ENCODE measurements at regions not wholly inside any gene's neighbourhood (a gene's known extent, or its start where the extent isn't known, plus 50 kb on each side); places are given as distances from the start of the nearest gene placed in this dataset.
"Not testable (repeated sequence)": the region's sequence is repeated elsewhere in the genome, so short reads cannot be mapped to it uniquely, and the experiment has no call there.

DNA sequence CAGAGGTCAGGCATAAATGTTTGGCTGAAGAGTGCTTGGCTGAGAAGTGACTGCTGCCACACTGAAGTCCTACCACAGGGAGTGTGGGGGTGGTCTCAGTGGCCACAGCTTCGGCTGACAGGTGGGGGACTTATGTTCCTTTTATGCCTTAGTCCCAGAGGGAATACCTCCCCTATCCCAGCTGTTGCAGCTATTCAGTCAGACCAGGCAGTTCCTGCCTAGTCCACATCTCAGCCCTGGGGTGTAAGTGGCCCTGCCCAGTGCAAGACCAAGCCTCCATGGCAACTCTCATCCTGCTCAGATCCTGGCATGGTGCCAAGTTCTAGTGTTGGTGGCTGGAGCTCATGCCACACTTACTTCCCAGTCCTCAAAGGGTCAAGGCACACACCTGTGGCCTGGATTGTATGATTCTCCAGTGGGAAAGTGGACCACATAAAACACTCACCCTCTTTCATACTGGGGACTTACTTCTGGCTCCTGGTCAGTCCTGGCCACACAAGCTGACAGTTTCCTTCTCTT, 161.3 kb upstream of the CAND1 start:
- ATAC-seq (ENCODE audit: low read depth) (no peak), DNase-seq (no peak)
- H3K27me3 Mint-ChIP-seq = peaks cover 8% of the 10 kb centered on the region
- no peaks in the 10 kb centered on the region for H3K36me3 Mint-ChIP-seq (ENCODE audit: low read depth)
- POLR2A ChIA-PET = no interaction called here
- TF ChIP-seq, protein P1, sequence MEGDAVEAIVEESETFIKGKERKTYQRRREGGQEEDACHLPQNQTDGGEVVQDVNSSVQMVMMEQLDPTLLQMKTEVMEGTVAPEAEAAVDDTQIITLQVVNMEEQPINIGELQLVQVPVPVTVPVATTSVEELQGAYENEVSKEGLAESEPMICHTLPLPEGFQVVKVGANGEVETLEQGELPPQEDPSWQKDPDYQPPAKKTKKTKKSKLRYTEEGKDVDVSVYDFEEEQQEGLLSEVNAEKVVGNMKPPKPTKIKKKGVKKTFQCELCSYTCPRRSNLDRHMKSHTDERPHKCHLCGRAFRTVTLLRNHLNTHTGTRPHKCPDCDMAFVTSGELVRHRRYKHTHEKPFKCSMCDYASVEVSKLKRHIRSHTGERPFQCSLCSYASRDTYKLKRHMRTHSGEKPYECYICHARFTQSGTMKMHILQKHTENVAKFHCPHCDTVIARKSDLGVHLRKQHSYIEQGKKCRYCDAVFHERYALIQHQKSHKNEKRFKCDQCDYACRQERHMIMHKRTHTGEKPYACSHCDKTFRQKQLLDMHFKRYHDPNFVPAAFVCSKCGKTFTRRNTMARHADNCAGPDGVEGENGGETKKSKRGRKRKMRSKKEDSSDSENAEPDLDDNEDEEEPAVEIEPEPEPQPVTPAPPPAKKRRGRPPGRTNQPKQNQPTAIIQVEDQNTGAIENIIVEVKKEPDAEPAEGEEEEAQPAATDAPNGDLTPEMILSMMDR (IDR thresholded peaks at IDR 0.05) = no peak
- intact Hi-C loops (cut with micrococcal nuclease) = no loop called here
- H3K27ac Mint-ChIP-seq = no peak overlapping the region
- H3K9me3 Mint-ChIP-seq = peaks cover 22% of the 10 kb centered on the region
- no peaks in the 10 kb centered on the region for H3K4me1 Mint-ChIP-seq
- CTCF ChIA-PET = interaction anchor here (0.7 kb wide), 1 partner anchor 568 kb away, joined by 3 read pairs; no protein-coding TSS in a partner anchor
- H3K4me3 Mint-ChIP-seq = no peak overlapping the region

DNA sequence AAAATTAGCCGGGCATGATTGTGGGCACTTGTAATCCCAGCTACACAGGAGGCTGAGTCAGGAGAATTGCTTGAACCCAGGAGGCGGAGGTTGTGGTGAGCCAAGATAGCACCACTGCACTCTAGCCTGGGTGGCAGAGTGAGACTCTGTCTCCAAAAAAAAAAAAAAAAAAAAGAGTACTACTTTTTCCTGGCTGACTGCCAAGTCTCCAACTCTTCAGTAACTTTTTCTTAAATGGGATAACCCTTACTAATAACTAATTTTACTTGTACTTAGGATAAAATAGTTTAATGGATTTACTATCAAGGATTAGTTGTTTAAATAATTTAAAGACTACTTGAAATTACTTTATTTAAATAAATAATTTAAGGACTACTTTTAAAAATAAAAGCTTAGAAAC, 158.8 kb upstream of the CAND1 start:
- CTCF ChIA-PET; intact Hi-C loops (cut with micrococcal nuclease); H3K4me1 Mint-ChIP-seq; DNase-seq; H3K27me3 Mint-ChIP-seq; POLR2A ChIA-PET; H3K4me3 Mint-ChIP-seq; H3K36me3 Mint-ChIP-seq (ENCODE audit: low read depth); ATAC-seq (ENCODE audit: low read depth); H3K27ac Mint-ChIP-seq: not testable (repeated sequence)
- H3K9me3 Mint-ChIP-seq = peaks cover 18% of the 10 kb centered on the region

DNA sequence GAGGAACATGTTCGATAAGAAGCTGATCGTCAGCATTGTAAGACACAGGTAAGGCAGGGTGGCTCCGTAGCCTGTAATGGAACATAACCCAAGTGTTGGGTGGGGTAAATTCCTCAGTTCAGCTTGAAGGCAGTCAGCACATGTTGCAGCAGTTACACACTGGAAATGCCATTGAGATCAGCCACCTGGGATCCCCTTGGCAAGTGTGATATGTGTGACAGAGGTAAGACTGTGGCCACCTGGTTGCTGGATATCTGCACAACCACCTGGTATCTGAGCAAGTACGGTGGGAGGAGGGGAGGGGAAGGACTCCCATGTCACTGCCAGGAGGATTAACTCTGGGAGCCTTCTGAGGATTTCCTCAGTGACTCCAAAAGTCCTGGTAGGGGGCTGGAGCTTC, 158.0 kb upstream of the CAND1 start:
- ChIA-PET POLR2A (no interaction called here), CTCF (no interaction called here)
- Mint-ChIP-seq H3K36me3 (ENCODE audit: low read depth) (no peaks in the 10 kb centered on the region), H3K4me1 (no peaks in the 10 kb centered on the region), H3K27me3 (peaks cover 6% of the 10 kb centered on the region), H3K27ac (no peak overlapping the region), H3K4me3 (no peak overlapping the region), H3K9me3 (peaks cover 10% of the 10 kb centered on the region)
- TF ChIP-seq, protein P1 (IDR thresholded peaks at IDR 0.05) = no peak
- intact Hi-C loops (cut with micrococcal nuclease) = no loop called here
- DNase-seq = no peak
- no peak for ATAC-seq (ENCODE audit: low read depth)

DNA sequence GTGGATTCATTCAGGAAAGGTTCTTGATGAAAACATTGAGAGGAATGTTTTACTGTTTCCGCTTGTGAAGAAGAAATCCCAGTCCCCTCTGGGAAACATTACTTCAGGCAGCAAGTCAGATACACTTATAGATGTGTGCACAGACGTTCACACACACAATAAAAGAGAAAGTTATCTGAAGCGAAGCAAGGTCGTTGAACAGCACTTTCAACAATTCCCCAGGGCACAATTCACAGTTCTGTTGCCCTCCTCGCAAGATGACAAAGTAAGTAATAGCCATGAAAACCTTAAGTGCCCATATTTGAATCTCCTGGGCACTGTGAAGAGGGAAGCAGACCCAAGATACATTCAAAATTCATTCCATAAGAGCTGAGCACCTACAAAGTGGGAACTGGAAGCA, 156.6 kb upstream of the CAND1 start:
- H3K4me1 Mint-ChIP-seq = no peaks in the 10 kb centered on the region
- no peaks in the 10 kb centered on the region for H3K9me3 Mint-ChIP-seq
- CTCF ChIA-PET = no interaction called here
- DNase-seq (no peak), ATAC-seq (ENCODE audit: low read depth) (no peak)
- H3K27me3 Mint-ChIP-seq = peaks cover 3% of the 10 kb centered on the region
- H3K4me3 Mint-ChIP-seq = no peak overlapping the region
- H3K27ac Mint-ChIP-seq = no peak overlapping the region
- intact Hi-C loops (cut with micrococcal nuclease) = no loop called here
- TF ChIP-seq, protein P1 (IDR thresholded peaks at IDR 0.05) = no peak
- no peaks in the 10 kb centered on the region for H3K36me3 Mint-ChIP-seq (ENCODE audit: low read depth)
- POLR2A ChIA-PET = no interaction called here

DNA sequence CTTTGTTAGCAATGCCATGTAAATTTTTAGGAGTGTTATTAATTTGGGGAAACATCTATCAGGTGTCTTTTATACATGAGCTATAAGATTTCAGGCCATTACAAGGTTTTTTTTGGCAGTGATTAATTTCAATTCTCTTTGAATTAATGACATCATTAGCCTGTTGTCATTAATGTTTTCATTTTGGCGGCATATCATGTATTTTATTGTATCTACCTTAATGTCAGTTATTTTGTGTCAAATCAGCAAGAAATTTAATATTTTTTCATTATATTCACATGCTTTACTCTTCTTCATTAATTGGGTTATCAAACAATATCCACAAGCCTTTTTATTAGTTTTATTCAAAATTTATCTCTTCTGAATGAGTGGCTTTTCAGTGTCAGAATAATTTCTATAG, 153.0 kb upstream of the CAND1 start:
- DNase-seq (no peak), ATAC-seq (ENCODE audit: low read depth) (no peak)
- Mint-ChIP-seq H3K36me3 (ENCODE audit: low read depth) (no peaks in the 10 kb centered on the region), H3K27me3 (peaks cover 2% of the 10 kb centered on the region), H3K4me3 (no peak overlapping the region), H3K9me3 (no peaks in the 10 kb centered on the region), H3K4me1 (no peaks in the 10 kb centered on the region), H3K27ac (no peak overlapping the region)
- TF ChIP-seq, protein P1 (IDR thresholded peaks at IDR 0.05) = no peak
- POLR2A ChIA-PET = no interaction called here
- CTCF ChIA-PET = no interaction called here
- intact Hi-C loops (cut with micrococcal nuclease) = no loop called here

DNA sequence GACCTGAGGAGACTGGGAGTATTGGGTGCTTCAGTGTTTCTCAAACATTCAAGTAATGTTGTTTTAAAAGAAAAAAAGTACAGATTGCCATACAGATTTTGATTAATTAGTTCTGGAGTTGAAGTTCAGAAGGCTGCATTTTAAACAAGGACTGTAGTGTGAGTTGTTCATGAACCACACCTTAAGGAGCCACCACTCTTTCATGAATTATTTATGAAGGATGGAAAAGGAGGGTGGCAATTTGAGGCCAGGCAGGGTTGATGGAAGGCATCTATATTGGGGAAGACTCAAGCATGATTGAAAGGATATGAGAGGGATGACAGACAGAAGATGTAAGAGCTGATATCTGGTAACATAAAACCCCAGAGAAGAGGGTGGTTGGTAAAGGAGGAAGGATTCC, 146.6 kb upstream of the CAND1 start:
- intact Hi-C loops (cut with micrococcal nuclease) = no loop called here
- TF ChIP-seq, protein P1 (IDR thresholded peaks at IDR 0.05) = no peak
- H3K4me3 Mint-ChIP-seq = no peak overlapping the region
- H3K27me3 Mint-ChIP-seq = peaks cover 6% of the 10 kb centered on the region
- ChIA-PET CTCF (no interaction called here), POLR2A (no interaction called here)
- H3K36me3 Mint-ChIP-seq (ENCODE audit: low read depth) = no peaks in the 10 kb centered on the region
- DNase-seq = no peak
- H3K27ac Mint-ChIP-seq = no peak overlapping the region
- no peaks in the 10 kb centered on the region for H3K9me3 Mint-ChIP-seq
- no peak for ATAC-seq (ENCODE audit: low read depth)
- H3K4me1 Mint-ChIP-seq = no peaks in the 10 kb centered on the region
